Peyer's patch (tissue), 4 donors: ENCODE measurements at regions not wholly inside any gene's neighbourhood (a gene's known extent, or its start where the extent isn't known, plus 50 kb on each side); places are given as distances from the start of the nearest gene placed in this dataset.

Experiments used
- POLR2A ChIP-seq, 2 donors: fragments of 450-650 bp; IDR thresholded peaks; one replicate each; pipeline ENCODE4 v1.5.1; 2017; ENCODE audit warnings: antibody characterized with exemption in 2 of 2, mild to moderate bottlenecking in 2 of 2, moderate library complexity in 2 of 2
- TF ChIP-seq, protein P1 (sequence below), 6 experiments: fragments of 450-650 bp in 4 of 6; fragments of 200-600 bp in 2 of 6; sonication (generic) in 1 of 6; IDR thresholded peaks; one replicate each; pipeline ENCODE4 v1.5.1; 2017 to 2019; ENCODE audit warnings: antibody characterized with exemption in 6 of 6, mild to moderate bottlenecking in 3 of 6, moderate library complexity in 1 of 6

DNA sequence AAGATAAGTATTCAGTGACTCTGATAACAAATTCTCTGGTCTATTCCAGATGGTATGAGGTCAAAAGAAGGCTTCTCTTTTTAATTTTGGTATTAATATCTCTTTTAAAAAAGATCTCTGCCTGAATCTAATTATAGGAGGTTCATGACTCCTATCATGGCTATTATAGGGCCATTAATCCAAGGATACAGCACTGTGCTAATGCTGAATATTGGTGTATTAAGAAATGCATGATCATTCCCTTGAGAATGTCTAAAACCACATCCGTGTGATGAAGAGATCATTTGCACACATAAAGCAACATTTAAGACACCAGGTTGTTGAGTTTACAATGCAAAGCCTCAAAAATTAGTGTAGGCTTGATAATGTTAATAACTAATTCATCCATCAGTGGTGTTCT is 160.4 kb upstream of the MON1B start:
- TF ChIP-seq, protein P1, sequence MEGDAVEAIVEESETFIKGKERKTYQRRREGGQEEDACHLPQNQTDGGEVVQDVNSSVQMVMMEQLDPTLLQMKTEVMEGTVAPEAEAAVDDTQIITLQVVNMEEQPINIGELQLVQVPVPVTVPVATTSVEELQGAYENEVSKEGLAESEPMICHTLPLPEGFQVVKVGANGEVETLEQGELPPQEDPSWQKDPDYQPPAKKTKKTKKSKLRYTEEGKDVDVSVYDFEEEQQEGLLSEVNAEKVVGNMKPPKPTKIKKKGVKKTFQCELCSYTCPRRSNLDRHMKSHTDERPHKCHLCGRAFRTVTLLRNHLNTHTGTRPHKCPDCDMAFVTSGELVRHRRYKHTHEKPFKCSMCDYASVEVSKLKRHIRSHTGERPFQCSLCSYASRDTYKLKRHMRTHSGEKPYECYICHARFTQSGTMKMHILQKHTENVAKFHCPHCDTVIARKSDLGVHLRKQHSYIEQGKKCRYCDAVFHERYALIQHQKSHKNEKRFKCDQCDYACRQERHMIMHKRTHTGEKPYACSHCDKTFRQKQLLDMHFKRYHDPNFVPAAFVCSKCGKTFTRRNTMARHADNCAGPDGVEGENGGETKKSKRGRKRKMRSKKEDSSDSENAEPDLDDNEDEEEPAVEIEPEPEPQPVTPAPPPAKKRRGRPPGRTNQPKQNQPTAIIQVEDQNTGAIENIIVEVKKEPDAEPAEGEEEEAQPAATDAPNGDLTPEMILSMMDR (IDR thresholded peaks at IDR 0.05): no peak
- TF ChIP-seq POLR2A (IDR thresholded peaks at IDR 0.05): no peak
